ENCODE measurements at regions not wholly inside any gene's neighbourhood (a gene's known extent, or its start where the extent isn't known, plus 50 kb on each side); places are given as distances from the start of the nearest gene placed in this dataset.

GRCh38 chr16:63481060-63481459 is 1444.8 kb upstream of the CDH8 start:
- intact Hi-C loops (cut with micrococcal nuclease) = no loop called here
- ChIA-PET CTCF (no interaction called here), POLR2A (no interaction called here)
- Mint-ChIP-seq H3K36me3 (ENCODE audit: low read depth) (no peaks in the 10 kb centered on the region), H3K9me3 (peaks cover 5% of the 10 kb centered on the region), H3K27me3 (no peaks in the 10 kb centered on the region), H3K27ac (no peak overlapping the region), H3K4me1 (no peaks in the 10 kb centered on the region), H3K4me3 (no peak overlapping the region)
- TF ChIP-seq CTCF (IDR thresholded peaks at IDR 0.05) = no peak
- ATAC-seq (ENCODE audit: low read depth) (no peak), DNase-seq (no peak)

- Mint-ChIP-seq H3K36me3 (ENCODE audit: low read depth) (no peaks in the 10 kb centered on the region), H3K27me3 (no peaks in the 10 kb centered on the region), H3K27ac (no peak overlapping the region), H3K9me3 (peaks cover 14% of the 10 kb centered on the region), H3K4me1 (no peaks in the 10 kb centered on the region), H3K4me3 (no peak overlapping the region)
- intact Hi-C loops (cut with micrococcal nuclease) = no loop called here
- DNase-seq (no peak), ATAC-seq (ENCODE audit: low read depth) (no peak)
- CTCF ChIA-PET = no interaction called here
- POLR2A ChIA-PET = no interaction called here
- no peak for TF ChIP-seq CTCF (IDR thresholded peaks at IDR 0.05)
Measured at GRCh38 chr16:63473725-63474124, 1437.5 kb upstream of the CDH8 start.

GRCh38 chr16:63467513-63467912 is 1431.3 kb upstream of the CDH8 start:
- H3K27me3 Mint-ChIP-seq = no peaks in the 10 kb centered on the region
- ATAC-seq (ENCODE audit: low read depth) (no peak), DNase-seq (no peak)
- no peaks in the 10 kb centered on the region for H3K4me1 Mint-ChIP-seq
- peaks cover 11% of the 10 kb centered on the region for H3K9me3 Mint-ChIP-seq
- H3K36me3 Mint-ChIP-seq (ENCODE audit: low read depth) = no peaks in the 10 kb centered on the region
- ChIA-PET POLR2A (no interaction called here), CTCF (no interaction called here)
- TF ChIP-seq CTCF (IDR thresholded peaks at IDR 0.05) = no peak
- H3K4me3 Mint-ChIP-seq = no peak overlapping the region
- H3K27ac Mint-ChIP-seq = no peak overlapping the region
- intact Hi-C loops (cut with micrococcal nuclease) = no loop called here

- ChIA-PET POLR2A (no interaction called here), CTCF (no interaction called here)
- TF ChIP-seq CTCF (IDR thresholded peaks at IDR 0.05) = no peak
- Mint-ChIP-seq H3K4me3 (no peak overlapping the region), H3K4me1 (no peaks in the 10 kb centered on the region), H3K36me3 (ENCODE audit: low read depth) (no peaks in the 10 kb centered on the region), H3K9me3 (peaks cover 9% of the 10 kb centered on the region), H3K27ac (no peak overlapping the region), H3K27me3 (no peaks in the 10 kb centered on the region)
- DNase-seq = no peak
- ATAC-seq (ENCODE audit: low read depth) = no peak
- intact Hi-C loops (cut with micrococcal nuclease) = no loop called here
Measured at GRCh38 chr16:63462316-63462715, 1426.1 kb upstream of the CDH8 start.

GRCh38 chr16:63461248-63461841 is 1425.1 kb upstream of the CDH8 start:
- DNase-seq (no peak), ATAC-seq (ENCODE audit: low read depth) (no peak)
- no peaks in the 10 kb centered on the region for H3K36me3 Mint-ChIP-seq (ENCODE audit: low read depth)
- no peaks in the 10 kb centered on the region for H3K27me3 Mint-ChIP-seq
- peaks cover 9% of the 10 kb centered on the region for H3K9me3 Mint-ChIP-seq
- H3K4me3 Mint-ChIP-seq = no peak overlapping the region
- CTCF ChIA-PET = no interaction called here
- POLR2A ChIA-PET = no interaction called here
- intact Hi-C loops (cut with micrococcal nuclease) = no loop called here
- no peaks in the 10 kb centered on the region for H3K4me1 Mint-ChIP-seq
- no peak for TF ChIP-seq CTCF (IDR thresholded peaks at IDR 0.05)
- H3K27ac Mint-ChIP-seq = no peak overlapping the region

Data from activated B cell treated with CpG ODN at 0.5 μM for 24 hours (primary cell).